ENCODE measurements at regions not wholly inside any gene's neighbourhood (a gene's known extent, or its start where the extent isn't known, plus 50 kb on each side); places are given as distances from the start of the nearest gene placed in this dataset.

DNA sequence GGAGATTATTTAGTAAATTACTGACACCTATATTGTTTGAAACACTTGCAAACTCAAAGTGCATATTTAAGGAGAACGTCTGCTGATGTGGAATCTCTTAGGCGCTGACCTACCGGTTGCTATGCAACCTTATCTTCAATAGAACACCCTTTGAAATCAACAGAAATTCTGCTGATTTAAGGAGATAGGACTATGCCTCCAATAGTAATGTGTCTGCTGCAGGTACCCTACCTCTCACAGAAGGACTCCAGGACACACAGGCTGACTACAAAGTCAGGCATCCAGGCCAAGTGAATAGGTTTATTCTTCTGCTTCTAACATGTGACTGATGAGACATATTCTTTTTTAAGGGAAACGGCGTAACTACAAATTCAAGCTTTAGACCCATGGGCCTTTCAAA, 311.7 kb downstream of the CBLN4 start:
- ATAC-seq (ENCODE audit: insufficient number of reproducible peaks, low FRiP score, low read depth) (no peak), DNase-seq (ENCODE audit: low spot score) (no peak)
- Histone ChIP-seq H3K36me3 (no peaks in the 10 kb centered on the region), H3K27ac (no peak overlapping the region), H3K27me3 (replicated peaks; ENCODE audit: insufficient read depth) (no peaks in the 10 kb centered on the region), H3K4me3 (no peak overlapping the region), H3K9me3 (no peaks in the 10 kb centered on the region), H3K4me1 (ENCODE audit: control insufficient read depth in 1 of 2, low read depth in 2 of 2) (no peaks in the 10 kb centered on the region)
- TF ChIP-seq, protein P1, sequence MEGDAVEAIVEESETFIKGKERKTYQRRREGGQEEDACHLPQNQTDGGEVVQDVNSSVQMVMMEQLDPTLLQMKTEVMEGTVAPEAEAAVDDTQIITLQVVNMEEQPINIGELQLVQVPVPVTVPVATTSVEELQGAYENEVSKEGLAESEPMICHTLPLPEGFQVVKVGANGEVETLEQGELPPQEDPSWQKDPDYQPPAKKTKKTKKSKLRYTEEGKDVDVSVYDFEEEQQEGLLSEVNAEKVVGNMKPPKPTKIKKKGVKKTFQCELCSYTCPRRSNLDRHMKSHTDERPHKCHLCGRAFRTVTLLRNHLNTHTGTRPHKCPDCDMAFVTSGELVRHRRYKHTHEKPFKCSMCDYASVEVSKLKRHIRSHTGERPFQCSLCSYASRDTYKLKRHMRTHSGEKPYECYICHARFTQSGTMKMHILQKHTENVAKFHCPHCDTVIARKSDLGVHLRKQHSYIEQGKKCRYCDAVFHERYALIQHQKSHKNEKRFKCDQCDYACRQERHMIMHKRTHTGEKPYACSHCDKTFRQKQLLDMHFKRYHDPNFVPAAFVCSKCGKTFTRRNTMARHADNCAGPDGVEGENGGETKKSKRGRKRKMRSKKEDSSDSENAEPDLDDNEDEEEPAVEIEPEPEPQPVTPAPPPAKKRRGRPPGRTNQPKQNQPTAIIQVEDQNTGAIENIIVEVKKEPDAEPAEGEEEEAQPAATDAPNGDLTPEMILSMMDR (IDR thresholded peaks at IDR 0.05) = no peak

DNA sequence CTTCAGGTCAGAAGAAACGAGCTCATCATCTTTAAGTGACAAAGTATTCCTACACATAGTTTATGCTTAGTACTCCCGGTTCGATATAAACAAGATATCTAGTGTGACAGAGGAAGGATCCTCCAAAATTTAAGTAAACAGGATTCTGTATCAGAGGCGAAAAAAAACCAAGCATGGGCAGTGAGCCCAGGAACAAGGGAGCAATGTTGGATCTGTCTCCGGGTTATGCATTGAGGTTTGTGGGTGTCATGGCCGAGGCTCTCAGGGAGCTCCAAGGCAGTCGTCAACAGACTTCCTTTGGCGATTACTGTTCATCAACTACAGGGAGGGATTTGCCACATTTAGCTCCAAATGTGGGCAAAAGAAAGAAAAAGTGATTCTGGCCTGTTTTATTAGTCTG, 319.5 kb downstream of the CBLN4 start:
- Histone ChIP-seq H3K36me3 (no peaks in the 10 kb centered on the region), H3K4me3 (no peak overlapping the region), H3K9me3 (no peaks in the 10 kb centered on the region), H3K27ac (no peak overlapping the region), H3K27me3 (replicated peaks; ENCODE audit: insufficient read depth) (no peaks in the 10 kb centered on the region), H3K4me1 (ENCODE audit: control insufficient read depth in 1 of 2, low read depth in 2 of 2) (no peaks in the 10 kb centered on the region)
- TF ChIP-seq, protein P1 (IDR thresholded peaks at IDR 0.05) = no peak
- DNase-seq (ENCODE audit: low spot score) (no peak), ATAC-seq (ENCODE audit: insufficient number of reproducible peaks, low FRiP score, low read depth) (no peak)

DNA sequence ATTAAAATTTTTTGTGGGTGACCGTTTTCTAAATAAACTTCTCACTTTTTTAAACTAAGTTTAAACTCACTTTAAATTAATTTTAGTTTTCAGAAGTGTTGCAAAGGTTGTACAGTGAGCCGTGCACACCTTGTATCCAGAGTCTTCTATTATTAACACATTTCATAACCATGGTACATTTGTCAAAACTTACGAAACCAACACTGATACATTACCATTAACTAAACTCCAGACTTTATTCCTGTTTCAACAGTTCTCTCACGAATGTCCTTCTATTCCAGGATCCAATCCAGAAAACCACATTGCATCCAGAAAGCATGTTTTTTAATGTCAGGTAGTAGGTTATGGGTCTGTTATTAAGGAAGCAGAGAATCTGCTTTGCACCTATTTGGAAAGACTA, 319.9 kb downstream of the CBLN4 start:
- no peak overlapping the region for H3K4me3 ChIP-seq
- no peaks in the 10 kb centered on the region for H3K36me3 ChIP-seq
- TF ChIP-seq, protein P1 (IDR thresholded peaks at IDR 0.05) = no peak
- no peaks in the 10 kb centered on the region for H3K27me3 ChIP-seq (replicated peaks; ENCODE audit: insufficient read depth)
- no peak for ATAC-seq (ENCODE audit: insufficient number of reproducible peaks, low FRiP score, low read depth)
- no peaks in the 10 kb centered on the region for H3K9me3 ChIP-seq
- H3K4me1 ChIP-seq (ENCODE audit: control insufficient read depth in 1 of 2, low read depth in 2 of 2) = no peaks in the 10 kb centered on the region
- H3K27ac ChIP-seq = no peak overlapping the region
- DNase-seq (ENCODE audit: low spot score) = no peak

DNA sequence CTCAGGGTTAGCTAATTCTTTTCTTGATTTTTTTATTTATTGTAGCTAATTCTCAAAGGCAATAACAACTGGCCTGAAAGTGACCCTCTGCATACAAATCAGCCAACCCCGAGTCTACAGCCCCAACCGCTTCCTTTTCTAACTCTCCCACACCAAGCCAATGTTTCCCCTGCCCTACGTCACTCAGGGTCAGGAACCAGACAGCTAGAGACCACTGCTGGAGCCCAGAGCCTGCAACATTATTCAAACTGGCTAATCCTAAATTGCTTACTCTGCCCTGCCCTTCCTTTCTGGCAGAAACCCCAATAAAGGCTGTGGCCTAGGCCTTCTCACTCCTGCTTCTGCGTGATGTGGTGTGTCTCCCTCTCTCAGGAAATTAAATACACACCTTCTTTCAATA, 320.7 kb downstream of the CBLN4 start:
- Histone ChIP-seq H3K27ac (no peak overlapping the region), H3K9me3 (no peaks in the 10 kb centered on the region), H3K4me1 (ENCODE audit: control insufficient read depth in 1 of 2, low read depth in 2 of 2) (no peaks in the 10 kb centered on the region), H3K27me3 (replicated peaks; ENCODE audit: insufficient read depth) (no peaks in the 10 kb centered on the region), H3K36me3 (no peaks in the 10 kb centered on the region), H3K4me3 (no peak overlapping the region)
- TF ChIP-seq, protein P1 (IDR thresholded peaks at IDR 0.05) = no peak
- no peak for ATAC-seq (ENCODE audit: insufficient number of reproducible peaks, low FRiP score, low read depth)
- DNase-seq (ENCODE audit: low spot score) = no peak

DNA sequence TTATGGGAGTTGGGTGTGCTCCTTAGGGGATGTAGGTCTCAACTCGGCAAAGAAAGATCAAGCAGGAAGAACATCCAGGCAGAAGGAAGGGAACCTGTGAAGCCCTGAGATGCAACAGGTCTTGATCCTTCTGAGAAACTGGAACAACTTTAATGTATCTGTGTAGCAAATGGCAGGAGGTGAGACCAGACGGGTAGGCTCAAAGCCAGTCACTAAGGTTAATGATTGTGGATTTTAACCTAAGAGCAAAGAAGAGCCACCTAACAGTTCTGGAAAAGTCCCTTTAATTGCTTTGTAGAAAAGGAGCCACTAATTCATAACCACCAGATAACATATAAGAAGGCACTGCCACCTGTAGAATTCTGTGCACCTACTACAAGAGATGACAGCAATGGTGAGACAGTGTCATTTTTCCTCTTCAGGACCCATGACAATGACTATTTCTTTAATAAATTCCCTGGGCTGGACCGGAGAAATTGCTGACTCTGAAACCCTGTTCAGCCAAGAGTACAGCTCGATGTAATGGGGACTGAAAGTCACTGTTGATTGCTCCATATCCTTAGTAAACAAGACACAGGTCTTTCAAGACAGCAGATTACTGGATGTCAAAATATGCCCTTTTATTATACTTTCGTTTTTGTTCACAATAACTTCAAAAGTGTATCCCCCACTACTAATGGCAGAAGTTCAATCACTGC, 326.2 kb downstream of the CBLN4 start:
- ATAC-seq (ENCODE audit: insufficient number of reproducible peaks, low FRiP score, low read depth) (no peak), DNase-seq (ENCODE audit: low spot score) (no peak)
- H3K36me3 ChIP-seq = no peaks in the 10 kb centered on the region
- no peaks in the 10 kb centered on the region for H3K9me3 ChIP-seq
- no peak overlapping the region for H3K4me3 ChIP-seq
- no peaks in the 10 kb centered on the region for H3K27me3 ChIP-seq (replicated peaks; ENCODE audit: insufficient read depth)
- H3K27ac ChIP-seq = no peak overlapping the region
- TF ChIP-seq, protein P1 (IDR thresholded peaks at IDR 0.05) = no peak
- H3K4me1 ChIP-seq (ENCODE audit: control insufficient read depth in 1 of 2, low read depth in 2 of 2) = no peaks in the 10 kb centered on the region
